HEK293 (cell line): ENCODE measurements at regions not wholly inside any gene's neighbourhood (a gene's known extent, or its start where the extent isn't known, plus 50 kb on each side); places are given as distances from the start of the nearest gene placed in this dataset.

Experiments
- CTCF ChIA-PET: fragments of 350-600 bp; formaldehyde crosslinking; extraction: SDS; loops from one replicate; lab custom pipeline; 2021; ENCODE audit warnings: antibody characterized with exemption; lab: Yijun Ruan, JAX
- POLR2A ChIA-PET: fragments of 300-600 bp; formaldehyde crosslinking; extraction: SDS; loops from one replicate; lab custom pipeline; 2020; ENCODE audit warnings: antibody characterized with exemption, inconsistent platforms; lab: Yijun Ruan, JAX
- H3K27ac ChIP-seq: fragments of 200-500 bp; sonication (Bioruptor generic); 2 replicates; pipeline ENCODE4 v1.5.1; 2014; ENCODE audit warnings: low read depth, low read length, control low read depth, inconsistent platforms; ENCODE audit errors: extremely low read depth
- H3K36me3 ChIP-seq, 2 experiments: fragments of 200-500 bp in 1 of 2; sonication (Bioruptor generic) in 1 of 2; 1 replicate in 1 of 2; 2 replicates in 1 of 2; pipeline ENCODE4 v1.5.1; 2014 to 2017; ENCODE audit warnings: inconsistent platforms in 2 of 2, low read length in 2 of 2; ENCODE audit not compliant: control insufficient read depth in 2 of 2, insufficient read depth in 1 of 2
- H3K4me1 ChIP-seq: fragments of 200-500 bp; sonication (Bioruptor generic); 2 replicates; pipeline ENCODE4 v1.5.1; 2014; ENCODE audit warnings: mild to moderate bottlenecking, low read length, inconsistent platforms; ENCODE audit not compliant: control insufficient read depth, insufficient read depth
- H3K4me3 ChIP-seq: 2 replicates; pipeline ENCODE4 v1.5.1; 2011; ENCODE audit warnings: low read depth, mild to moderate bottlenecking, control low read depth, low read length, moderate library complexity
- H3K9me3 ChIP-seq: fragments of 200-500 bp; sonication (Bioruptor generic); 2 replicates; pipeline ENCODE4 v1.5.1; 2014; ENCODE audit warnings: low read depth, low read length, inconsistent platforms; ENCODE audit not compliant: control insufficient read depth, insufficient read depth
- KLF7 ChIP-seq: fragments of 450-650 bp; formaldehyde crosslinking; IDR thresholded peaks from 2 replicates; pipeline ENCODE4 v1.5.1; 2016; ENCODE audit warnings: missing biosample characterization, missing genetic modification characterization, borderline replicate concordance
- MZF1 ChIP-seq: fragments of 450-650 bp; formaldehyde crosslinking; IDR thresholded peaks from 2 replicates; pipeline ENCODE4 v1.5.1; 2017; ENCODE audit warnings: missing biosample characterization, missing genetic modification characterization, borderline replicate concordance
- SP3 ChIP-seq: fragments of 450-650 bp; formaldehyde crosslinking; IDR thresholded peaks from 2 replicates; pipeline ENCODE4 v1.5.1; 2016; ENCODE audit warnings: missing biosample characterization, missing genetic modification characterization
- TCF7L2 ChIP-seq: IDR thresholded peaks from 2 replicates; pipeline ENCODE4 v1.6.1; 2011; ENCODE audit warnings: low read depth, mild to moderate bottlenecking, inconsistent platforms, low read length, moderate library complexity, borderline replicate concordance
- ZBTB1 ChIP-seq: fragments of 450-650 bp; formaldehyde crosslinking; IDR thresholded peaks from 2 replicates; pipeline ENCODE4 v1.5.1; 2016; ENCODE audit warnings: missing biosample characterization, missing genetic modification characterization
- ZBTB49 ChIP-seq: fragments of 450-650 bp; formaldehyde crosslinking; IDR thresholded peaks from 2 replicates; pipeline ENCODE4 v1.5.1; 2016; ENCODE audit warnings: missing biosample characterization, missing genetic modification characterization, low read depth
- ZNF133 ChIP-seq: fragments of 450-650 bp; formaldehyde crosslinking; IDR thresholded peaks from 2 replicates; pipeline ENCODE4 v1.5.1; 2016; ENCODE audit warnings: missing biosample characterization, missing genetic modification characterization
- ZNF169 ChIP-seq: fragments of 450-650 bp; formaldehyde crosslinking; IDR thresholded peaks from 2 replicates; pipeline ENCODE4 v1.5.1; 2016; ENCODE audit warnings: missing biosample characterization, missing genetic modification characterization
- ZNF221 ChIP-seq: fragments of 450-650 bp; formaldehyde crosslinking; IDR thresholded peaks from 2 replicates; pipeline ENCODE4 v1.5.1; 2017; ENCODE audit warnings: missing biosample characterization, missing genetic modification characterization, borderline replicate concordance
- ZNF248 ChIP-seq: fragments of 450-650 bp; formaldehyde crosslinking; IDR thresholded peaks from 2 replicates; pipeline ENCODE4 v1.5.1; 2017; ENCODE audit warnings: missing biosample characterization, missing genetic modification characterization
- ZNF280C ChIP-seq: fragments of 450-650 bp; formaldehyde crosslinking; IDR thresholded peaks from 2 replicates; pipeline ENCODE4 v1.5.1; 2016; ENCODE audit warnings: missing biosample characterization, missing genetic modification characterization
- ZNF280D ChIP-seq: fragments of 450-650 bp; formaldehyde crosslinking; IDR thresholded peaks from 2 replicates; pipeline ENCODE4 v1.5.1; 2016; ENCODE audit warnings: missing biosample characterization, missing genetic modification characterization
- ZNF426 ChIP-seq: fragments of 450-650 bp; formaldehyde crosslinking; IDR thresholded peaks from 2 replicates; pipeline ENCODE4 v1.5.1; 2017; ENCODE audit warnings: missing biosample characterization, missing genetic modification characterization, mild to moderate bottlenecking, inconsistent platforms, moderate library complexity
- ZNF513 ChIP-seq: fragments of 450-650 bp; IDR thresholded peaks from 2 replicates; pipeline ENCODE4 v1.5.1; 2018; ENCODE audit warnings: missing biosample characterization, missing genetic modification characterization
- ZNF560 ChIP-seq: fragments of 450-650 bp; formaldehyde crosslinking; IDR thresholded peaks from 2 replicates; pipeline ENCODE4 v1.5.1; 2017; ENCODE audit warnings: missing biosample characterization, missing genetic modification characterization, borderline replicate concordance
- ZNF596 ChIP-seq: fragments of 450-650 bp; IDR thresholded peaks from 2 replicates; pipeline ENCODE4 v1.5.0; 2018; ENCODE audit warnings: missing biosample characterization, mild to moderate bottlenecking, missing genetic modification characterization, moderate library complexity
- ZXDB ChIP-seq: fragments of 450-650 bp; formaldehyde crosslinking; IDR thresholded peaks from 2 replicates; pipeline ENCODE4 v1.5.1; 2016; ENCODE audit warnings: missing biosample characterization, missing genetic modification characterization

GRCh38 chr4:31338000-31338399 is 617.8 kb downstream of the PCDH7 start:
- H3K4me3 ChIP-seq: no peak overlapping the region
- no peaks in the 10 kb centered on the region for H3K36me3 ChIP-seq
- POLR2A ChIA-PET: no interaction called here
- CTCF ChIA-PET: no interaction called here
- no peak overlapping the region for H3K27ac ChIP-seq
- TF ChIP-seq TCF7L2 (no peak), ZBTB49 (tag by site-specific recombination) (no peak), ZNF560 (no peak), ZNF221 (tag by site-specific recombination) (no peak), ZXDB (tag by site-specific recombination) (no peak), SP3 (tag by site-specific recombination) (no peak), ZNF280C (tag by site-specific recombination) (no peak), ZBTB1 (no peak), ZNF426 (tag by site-specific recombination) (no peak), KLF7 (tag by site-specific recombination) (no peak), ZNF280D (tag by site-specific recombination) (no peak), ZNF513 (tag by site-specific recombination) (no peak), ZNF596 (tag by site-specific recombination) (no peak), MZF1 (tag by site-specific recombination) (no peak), ZNF169 (tag by site-specific recombination) (no peak)
- H3K9me3 ChIP-seq: no peaks in the 10 kb centered on the region
- H3K4me1 ChIP-seq: no peaks in the 10 kb centered on the region

GRCh38 chr4:31341601-31342359 is 621.6 kb downstream of the PCDH7 start:
- TF ChIP-seq ZNF248 (tag by site-specific recombination): no peak
- no peak for TF ChIP-seq ZNF133 (tag by site-specific recombination)
- TF ChIP-seq ZNF221 (tag by site-specific recombination): no peak
- TF ChIP-seq, all 188 proteins: peak for 0
- POLR2A ChIA-PET: no interaction called here
- no peaks in the 10 kb centered on the region for H3K4me1 ChIP-seq
- CTCF ChIA-PET: interaction anchor here (0.6 kb wide), 1 partner anchor 36 kb away, joined by 4 read pairs; no protein-coding TSS in a partner anchor
- no peaks in the 10 kb centered on the region for H3K9me3 ChIP-seq
- no peaks in the 10 kb centered on the region for H3K36me3 ChIP-seq
- no peak overlapping the region for H3K4me3 ChIP-seq
- no peak overlapping the region for H3K27ac ChIP-seq
